ENCODE measurements at regions not wholly inside any gene's neighbourhood (a gene's known extent, or its start where the extent isn't known, plus 50 kb on each side); places are given as distances from the start of the nearest gene placed in this dataset.

- Mint-ChIP-seq H3K9me3 (no peaks in the 10 kb centered on the region), H3K4me1 (ENCODE audit: low read depth) (no peaks in the 10 kb centered on the region), H3K27ac (no peak overlapping the region), H3K36me3 (ENCODE audit: insufficient read depth in 2 of 2) (no peaks in the 10 kb centered on the region), H3K4me3 (no peak overlapping the region), H3K27me3 (ENCODE audit: low read depth) (no peaks in the 10 kb centered on the region)
- DNase-seq (no peak), ATAC-seq (replicated peaks in 1 of 2) (no peak)
These were observed 194.6 kb upstream of the RRP15 start for GRCh38 chr1:218090459-218090858.

GRCh38 chr1:218101409-218101808, 183.7 kb upstream of the RRP15 start:
- DNase-seq (no peak), ATAC-seq (replicated peaks in 1 of 2) (no peak)
- Mint-ChIP-seq H3K27ac (no peak overlapping the region), H3K4me1 (ENCODE audit: low read depth) (no peaks in the 10 kb centered on the region), H3K36me3 (ENCODE audit: insufficient read depth in 2 of 2) (no peaks in the 10 kb centered on the region), H3K9me3 (peaks cover 7% of the 10 kb centered on the region in 2 donors), H3K27me3 (ENCODE audit: low read depth) (no peaks in the 10 kb centered on the region), H3K4me3 (no peak overlapping the region)

GRCh38 chr1:218108034-218108433, 177.1 kb upstream of the RRP15 start:
- no peak for DNase-seq
- ATAC-seq (replicated peaks in 1 of 2), result no peak
- H3K4me3 Mint-ChIP-seq, result no peak overlapping the region
- H3K4me1 Mint-ChIP-seq (ENCODE audit: low read depth), result no peaks in the 10 kb centered on the region
- H3K9me3 Mint-ChIP-seq, result peaks cover 0 to 6% of the 10 kb centered on the region in 2 donors
- H3K27me3 Mint-ChIP-seq (ENCODE audit: low read depth), result no peaks in the 10 kb centered on the region
- no peak overlapping the region for H3K27ac Mint-ChIP-seq
- no peaks in the 10 kb centered on the region for H3K36me3 Mint-ChIP-seq (ENCODE audit: insufficient read depth in 2 of 2)

- Mint-ChIP-seq H3K4me1 (ENCODE audit: low read depth) (no peaks in the 10 kb centered on the region), H3K27me3 (ENCODE audit: low read depth) (no peaks in the 10 kb centered on the region), H3K4me3 (no peak overlapping the region), H3K27ac (no peak overlapping the region), H3K9me3 (peaks cover 3 to 4% of the 10 kb centered on the region in 2 donors), H3K36me3 (ENCODE audit: insufficient read depth in 2 of 2) (no peaks in the 10 kb centered on the region)
- no peak for ATAC-seq (replicated peaks in 1 of 2)
- DNase-seq, result no peak
These were observed 172.2 kb upstream of the RRP15 start for GRCh38 chr1:218112862-218113261.

- Mint-ChIP-seq H3K4me3 (no peak overlapping the region), H3K36me3 (ENCODE audit: insufficient read depth in 2 of 2) (no peaks in the 10 kb centered on the region), H3K4me1 (ENCODE audit: low read depth) (no peaks in the 10 kb centered on the region), H3K9me3 (peaks cover 0 to 2% of the 10 kb centered on the region in 2 donors), H3K27ac (no peak overlapping the region), H3K27me3 (ENCODE audit: low read depth) (no peaks in the 10 kb centered on the region)
- DNase-seq, result no peak
- ATAC-seq (replicated peaks in 1 of 2), result no peak
These were observed 161.1 kb upstream of the RRP15 start for GRCh38 chr1:218123968-218124367.

- H3K9me3 Mint-ChIP-seq, result peaks cover 5% of the 10 kb centered on the region in 2 donors
- no peak overlapping the region for H3K27ac Mint-ChIP-seq
- ATAC-seq (replicated peaks in 1 of 2) (no peak), DNase-seq (no peak)
- H3K4me3 Mint-ChIP-seq, result no peak overlapping the region
- no peaks in the 10 kb centered on the region for H3K27me3 Mint-ChIP-seq (ENCODE audit: low read depth)
- H3K4me1 Mint-ChIP-seq (ENCODE audit: low read depth), result no peaks in the 10 kb centered on the region
- no peaks in the 10 kb centered on the region for H3K36me3 Mint-ChIP-seq (ENCODE audit: insufficient read depth in 2 of 2)
These were observed 149.7 kb upstream of the RRP15 start for GRCh38 chr1:218135371-218135770.

- H3K4me3 Mint-ChIP-seq, result no peak overlapping the region
- H3K4me1 Mint-ChIP-seq (ENCODE audit: low read depth), result no peaks in the 10 kb centered on the region
These were observed 145.3 kb upstream of the RRP15 start for GRCh38 chr1:218139761-218140160.

GRCh38 chr1:218156595-218156994, 128.5 kb upstream of the RRP15 start:
- DNase-seq (no peak), ATAC-seq (replicated peaks in 1 of 2) (no peak)
- Mint-ChIP-seq H3K9me3 (peaks cover 3 to 4% of the 10 kb centered on the region in 2 donors), H3K4me1 (ENCODE audit: low read depth) (no peaks in the 10 kb centered on the region), H3K27me3 (ENCODE audit: low read depth) (peaks cover 30% of the 10 kb centered on the region), H3K27ac (no peak overlapping the region), H3K4me3 (no peak overlapping the region), H3K36me3 (ENCODE audit: insufficient read depth in 2 of 2) (no peaks in the 10 kb centered on the region)

More at GRCh38 chr1:218139761-218140160, 145.3 kb upstream of the RRP15 start:
- ATAC-seq (replicated peaks in 1 of 2), result no peak
- Mint-ChIP-seq H3K27me3 (ENCODE audit: low read depth) (no peaks in the 10 kb centered on the region), H3K36me3 (ENCODE audit: insufficient read depth in 2 of 2) (no peaks in the 10 kb centered on the region), H3K27ac (no peak overlapping the region), H3K9me3 (peaks cover 3 to 6% of the 10 kb centered on the region in 2 donors)
- no peak for DNase-seq

- H3K27ac Mint-ChIP-seq, result no peak overlapping the region
- H3K4me3 Mint-ChIP-seq, result no peak overlapping the region
- H3K36me3 Mint-ChIP-seq (ENCODE audit: insufficient read depth in 2 of 2), result peaks cover 0 to 2% of the 10 kb centered on the region in 2 donors
These were observed 121.7 kb upstream of the RRP15 start for GRCh38 chr1:218163371-218163770.

GRCh38 chr1:218164111-218164929, 120.8 kb upstream of the RRP15 start:
- peak overlapping the region; percentile 84 to 90 for H3K4me3 Mint-ChIP-seq
- ATAC-seq (replicated peaks in 1 of 2), result peak; percentile 65 to 72
- peak; percentile 2 to 12 for DNase-seq
- H3K27ac Mint-ChIP-seq, result no peak overlapping the region
- H3K36me3 Mint-ChIP-seq (ENCODE audit: insufficient read depth in 2 of 2), result peaks cover 0 to 2% of the 10 kb centered on the region in 2 donors
- H3K27me3 Mint-ChIP-seq (ENCODE audit: low read depth), result peaks cover 45% of the 10 kb centered on the region
- H3K9me3 Mint-ChIP-seq, result no peaks in the 10 kb centered on the region
- peaks cover 8% of the 10 kb centered on the region for H3K4me1 Mint-ChIP-seq (ENCODE audit: low read depth)

More at GRCh38 chr1:218163371-218163770, 121.7 kb upstream of the RRP15 start:
- ATAC-seq (replicated peaks in 1 of 2) (no peak), DNase-seq (no peak)
- Mint-ChIP-seq H3K27me3 (ENCODE audit: low read depth) (peaks cover 46% of the 10 kb centered on the region), H3K9me3 (no peaks in the 10 kb centered on the region), H3K4me1 (ENCODE audit: low read depth) (peaks cover 8% of the 10 kb centered on the region)

- ATAC-seq (replicated peaks in 1 of 2) (peak; percentile 71 to 76), DNase-seq (peak; percentile 8 to 16)
- H3K4me1 Mint-ChIP-seq (ENCODE audit: low read depth), result peaks cover 8% of the 10 kb centered on the region
- H3K9me3 Mint-ChIP-seq, result no peaks in the 10 kb centered on the region
- peaks cover 0 to 2% of the 10 kb centered on the region in 2 donors for H3K36me3 Mint-ChIP-seq (ENCODE audit: insufficient read depth in 2 of 2)
- H3K4me3 Mint-ChIP-seq, result peak overlapping the region; percentile 76 to 78
- H3K27me3 Mint-ChIP-seq (ENCODE audit: low read depth), result peaks cover 49% of the 10 kb centered on the region
- no peak overlapping the region for H3K27ac Mint-ChIP-seq
These were observed 120.0 kb upstream of the RRP15 start for GRCh38 chr1:218164930-218165700.

- H3K9me3 Mint-ChIP-seq, result no peaks in the 10 kb centered on the region
- peaks cover 0 to 2% of the 10 kb centered on the region in 2 donors for H3K36me3 Mint-ChIP-seq (ENCODE audit: insufficient read depth in 2 of 2)
- H3K4me3 Mint-ChIP-seq, result peak overlapping the region; percentile 76 to 78
- ATAC-seq (replicated peaks in 1 of 2), result no peak
- DNase-seq, result no peak
- no peak overlapping the region for H3K27ac Mint-ChIP-seq
- H3K27me3 Mint-ChIP-seq (ENCODE audit: low read depth), result peaks cover 49% of the 10 kb centered on the region
- peaks cover 8% of the 10 kb centered on the region for H3K4me1 Mint-ChIP-seq (ENCODE audit: low read depth)
These were observed 119.4 kb upstream of the RRP15 start for GRCh38 chr1:218165701-218166114.

GRCh38 chr1:218166268-218166945, 118.7 kb upstream of the RRP15 start:
- H3K27ac Mint-ChIP-seq, result no peak overlapping the region

More at GRCh38 chr1:218166268-218166945, 118.7 kb upstream of the RRP15 start:
- Mint-ChIP-seq H3K9me3 (no peaks in the 10 kb centered on the region), H3K36me3 (ENCODE audit: insufficient read depth in 2 of 2) (peaks cover 0 to 2% of the 10 kb centered on the region in 2 donors), H3K4me3 (peak overlapping the region; percentile 25 to 76), H3K4me1 (ENCODE audit: low read depth) (peaks cover 8% of the 10 kb centered on the region), H3K27me3 (ENCODE audit: low read depth) (peaks cover 54% of the 10 kb centered on the region)
- ATAC-seq (replicated peaks in 1 of 2), result no peak
- DNase-seq, result no peak
